GM18505 (cell line): ENCODE measurements at regions not wholly inside any gene's neighbourhood (a gene's known extent, or its start where the extent isn't known, plus 50 kb on each side); places are given as distances from the start of the nearest gene placed in this dataset.

ENCODE experiments used
- ATAC-seq: cut with Tn5 transposase; IDR thresholded peaks from one replicate; pipeline ENCODE4 v1.9.1; 2021; ENCODE audit not compliant: unreplicated experiment
- POLR2A ChIP-seq: IDR thresholded peaks from 4 replicates; pipeline ENCODE4 v1.6.1; 2011; ENCODE audit warnings: borderline replicate concordance; ENCODE audit not compliant: insufficient read depth, insufficient read length; ENCODE audit errors: extremely low read depth

- no peak for TF ChIP-seq POLR2A
- ATAC-seq, result peak; percentile 93
These were observed 982.1 kb downstream of the TSN start for GRCh38 chr2:122737429-122738077.

DNA sequence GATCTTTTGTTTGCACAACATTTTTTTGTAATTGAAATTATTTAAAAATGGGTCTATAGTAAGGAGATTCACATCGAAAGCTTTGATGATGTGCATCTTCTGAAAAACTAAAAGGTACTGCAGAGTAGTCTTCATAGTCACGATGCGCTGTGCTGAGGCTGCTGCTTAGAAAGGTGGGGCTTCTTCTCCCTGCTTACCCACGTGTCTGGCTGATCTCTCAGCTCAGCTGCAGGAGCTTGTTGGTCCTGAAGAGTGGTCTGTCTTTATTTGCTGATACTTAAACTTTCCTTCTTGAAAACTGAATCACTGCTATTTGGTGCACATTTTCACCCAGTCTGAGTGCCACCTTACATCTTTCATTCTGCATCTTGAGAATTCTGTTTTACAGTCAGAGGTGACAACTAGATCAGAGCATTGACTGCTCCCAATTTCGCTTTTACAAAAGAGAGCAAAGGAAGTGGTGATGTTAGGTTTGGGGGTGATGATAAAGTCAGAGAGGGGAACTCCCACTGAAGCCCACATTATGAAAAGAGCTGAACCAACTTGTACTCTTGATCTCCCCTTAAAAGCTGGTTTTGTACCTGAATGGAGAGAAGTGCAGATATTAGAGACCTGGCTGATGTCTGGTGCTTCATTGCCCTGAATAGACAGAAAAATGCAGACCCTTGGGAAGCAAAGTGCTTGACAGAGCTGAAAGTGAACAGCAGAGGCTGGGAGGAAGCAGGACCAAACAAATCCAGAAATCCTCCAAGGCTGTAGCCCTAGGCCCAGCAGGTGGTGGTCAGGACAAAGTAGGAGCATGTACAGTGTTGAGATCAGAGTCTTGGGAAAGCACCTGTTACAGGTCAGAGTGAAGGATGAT, 984.5 kb downstream of the TSN start:
- ATAC-seq, result no peak

DNA sequence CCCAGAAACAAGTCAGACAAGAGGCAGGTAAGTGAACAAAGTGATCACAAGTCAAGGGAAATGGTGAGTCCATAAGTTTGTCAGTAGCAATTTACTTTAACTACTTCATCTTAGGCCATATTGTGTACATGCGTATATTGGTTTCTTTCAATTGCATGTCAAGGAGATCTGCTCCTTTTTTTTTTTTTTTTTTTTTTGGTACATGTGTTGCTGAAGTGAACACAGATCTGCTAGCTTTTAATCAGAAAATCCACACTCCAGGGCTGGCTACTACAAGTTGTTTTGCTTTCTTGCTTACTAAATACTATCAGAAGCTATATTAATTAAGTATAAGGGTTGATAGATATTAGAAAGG, 985.1 kb downstream of the TSN start:
- TF ChIP-seq POLR2A, result no peak
- no peak for ATAC-seq

More for the DNA sequence above, 984.5 kb downstream of the TSN start:
- TF ChIP-seq POLR2A, result no peak

DNA sequence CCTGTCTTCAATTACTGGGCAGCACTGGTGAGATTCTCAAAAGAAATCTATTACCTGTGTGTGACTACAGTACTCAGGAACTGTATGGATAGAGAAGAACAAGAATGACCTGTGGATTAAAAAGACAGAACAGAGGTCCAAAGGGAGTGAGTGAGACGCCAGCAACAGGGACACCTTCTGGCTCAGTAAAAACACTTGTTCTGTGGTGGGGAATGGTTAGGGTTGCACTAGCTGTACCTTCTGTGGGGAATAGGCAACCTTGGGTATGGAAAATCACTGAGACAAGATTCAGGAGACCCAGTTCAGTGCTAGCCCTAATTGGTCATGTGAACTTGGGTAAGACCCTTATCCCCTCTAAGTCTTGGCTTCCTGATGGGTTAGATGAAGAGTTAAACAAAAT, 986.0 kb downstream of the TSN start:
- no peak for ATAC-seq
- TF ChIP-seq POLR2A, result no peak

GRCh38 chr2:122743021-122743675, 987.7 kb downstream of the TSN start:
- ATAC-seq, result no peak
- TF ChIP-seq POLR2A, result no peak

DNA sequence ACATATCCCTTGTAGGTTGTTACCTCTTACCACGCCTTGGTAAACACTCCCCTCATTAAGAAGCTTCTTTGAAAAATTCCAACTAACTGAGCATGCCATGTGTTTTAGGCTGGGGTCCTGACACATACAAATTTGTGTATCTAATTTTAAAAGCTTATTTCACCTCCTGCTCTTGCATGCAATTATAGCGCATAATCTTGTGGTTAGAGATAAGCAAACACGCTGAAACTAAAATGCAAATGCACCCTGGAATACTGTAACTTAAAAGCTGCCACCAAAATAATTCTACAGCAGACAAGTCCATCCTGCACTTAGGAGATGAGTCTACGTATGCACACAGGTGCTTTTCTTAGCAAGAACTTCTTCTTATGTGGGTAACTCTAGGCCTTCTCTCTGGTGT, 990.2 kb downstream of the TSN start:
- no peak for TF ChIP-seq POLR2A
- ATAC-seq, result no peak

DNA sequence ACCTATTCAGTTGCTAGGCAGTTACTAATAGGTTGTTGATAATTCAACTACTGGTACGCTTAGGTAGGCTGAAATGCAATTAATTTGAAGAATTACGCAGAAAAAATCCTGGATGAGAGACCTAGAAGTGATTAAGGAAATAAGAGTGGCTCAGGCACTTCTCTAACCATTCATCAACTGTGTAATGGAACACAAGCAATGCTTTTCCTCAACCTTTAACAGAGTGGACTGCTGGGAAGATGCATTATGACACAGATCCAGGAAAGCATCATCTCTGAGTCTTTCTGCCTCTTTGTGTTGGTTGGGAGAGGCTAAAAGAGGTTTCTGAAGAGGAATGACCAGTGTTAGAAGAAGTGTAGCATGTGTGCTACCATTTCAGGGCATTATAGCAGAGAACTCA, 992.2 kb downstream of the TSN start:
- TF ChIP-seq POLR2A, result no peak
- ATAC-seq, result no peak

GRCh38 chr2:122748552-122749011, 993.1 kb downstream of the TSN start:
- TF ChIP-seq POLR2A, result no peak
- no peak for ATAC-seq

GRCh38 chr2:122749405-122749804, 994.0 kb downstream of the TSN start:
- ATAC-seq, result no peak
- TF ChIP-seq POLR2A, result no peak

GRCh38 chr2:122750095-122750494, 994.6 kb downstream of the TSN start:
- TF ChIP-seq POLR2A, result no peak
- ATAC-seq, result no peak

GRCh38 chr2:122750808-122751207, 995.4 kb downstream of the TSN start:
- ATAC-seq, result no peak
- TF ChIP-seq POLR2A, result no peak

GRCh38 chr2:122753336-122753735, 997.9 kb downstream of the TSN start:
- ATAC-seq, result no peak

DNA sequence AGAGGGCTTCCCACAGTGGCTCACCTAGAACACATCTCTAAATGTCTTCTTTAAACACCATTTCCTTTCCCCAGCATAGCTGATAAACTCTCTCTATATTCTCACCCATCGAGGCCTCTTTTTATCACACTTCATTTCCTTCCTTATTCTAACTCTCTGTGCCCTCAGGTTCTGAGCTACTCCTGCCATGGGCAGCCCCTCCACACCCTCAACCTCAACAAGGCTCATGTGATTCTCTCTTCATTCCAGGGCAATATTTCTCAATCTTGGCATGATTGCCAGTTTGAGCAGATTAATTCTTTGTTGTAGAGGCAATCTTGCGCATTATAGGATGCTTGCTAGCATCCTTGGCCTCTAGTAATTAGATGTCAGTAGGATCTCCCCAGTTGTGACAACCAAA, 999.1 kb downstream of the TSN start:
- ATAC-seq, result no peak
- no peak for TF ChIP-seq POLR2A

More at GRCh38 chr2:122753336-122753735, 997.9 kb downstream of the TSN start:
- no peak for TF ChIP-seq POLR2A
